NCI-H2171 (cell line): ENCODE measurements at regions not wholly inside any gene's neighbourhood (a gene's known extent, or its start where the extent isn't known, plus 50 kb on each side); places are given as distances from the start of the nearest gene placed in this dataset.

Source experiments
- DNase-seq: peaks from one replicate; lab custom pipeline; 2025; lab: John Stamatoyannopoulos, UW

GRCh38 chr3:65233561-65233960 lies 545.8 kb upstream of the ADAMTS9 start:
- no peak for DNase-seq

DNA sequence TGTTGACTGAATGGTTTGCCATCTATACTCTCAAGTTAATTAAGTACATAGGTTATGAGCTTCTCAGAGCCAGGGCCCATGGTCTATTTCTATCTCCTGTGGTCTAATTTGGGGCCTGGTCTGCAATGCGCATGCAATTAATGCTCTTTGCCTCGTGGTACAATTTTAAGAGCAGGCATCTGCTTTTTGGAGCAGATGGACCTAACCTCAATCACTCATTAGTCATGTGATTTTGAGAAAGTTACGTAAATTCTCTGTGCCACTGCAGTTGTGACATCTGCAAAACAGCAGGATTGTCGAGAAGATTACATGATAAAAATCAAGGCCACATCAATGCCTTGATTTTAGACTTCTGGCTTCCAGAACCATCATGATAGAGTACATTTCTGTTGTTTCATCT lies 543.7 kb upstream of the ADAMTS9 start:
- no peak for DNase-seq

- no peak for DNase-seq
Observed at GRCh38 chr3:65230261-65231139, 542.7 kb upstream of the ADAMTS9 start.

DNA sequence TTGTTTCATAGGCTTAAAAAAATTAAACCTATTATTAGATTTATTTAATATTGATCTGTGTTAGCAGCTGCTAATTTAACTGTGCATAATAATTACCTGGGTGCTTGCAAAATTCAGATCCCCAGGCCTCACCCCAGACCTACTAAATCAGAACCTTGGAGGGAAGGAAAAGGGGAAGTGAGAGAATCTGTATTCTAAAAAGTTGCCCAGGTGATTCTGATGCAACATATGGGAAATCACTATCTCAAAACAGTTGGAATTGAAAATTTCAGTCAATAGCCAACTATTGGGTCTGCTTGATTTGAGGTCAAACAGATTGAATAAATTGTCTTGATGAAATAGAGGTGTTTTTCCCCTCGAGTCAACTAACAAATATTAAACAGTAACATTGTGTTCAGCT lies 538.5 kb upstream of the ADAMTS9 start:
- no peak for DNase-seq

GRCh38 chr3:65210026-65210814 lies 522.4 kb upstream of the ADAMTS9 start:
- DNase-seq = no peak

DNA sequence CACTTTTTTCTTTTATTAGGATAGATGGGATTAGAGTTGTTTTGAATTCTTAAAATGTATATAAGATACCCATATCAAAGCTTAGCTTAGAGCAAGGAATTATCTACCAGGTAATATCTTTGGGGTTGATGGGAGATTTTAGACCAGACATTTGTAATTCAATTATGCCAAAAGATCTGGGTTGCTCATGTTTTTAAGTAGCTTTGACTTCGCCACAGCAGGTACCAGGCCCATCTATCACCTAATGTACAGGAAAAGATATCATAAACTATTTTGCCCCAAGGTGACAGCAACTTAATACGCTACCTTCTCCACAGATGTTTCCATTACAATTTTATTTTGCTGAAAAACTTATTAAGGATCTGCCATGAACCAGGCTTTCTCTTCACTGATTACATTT lies 514.6 kb upstream of the ADAMTS9 start:
- DNase-seq = no peak

GRCh38 chr3:65201926-65202325 lies 514.1 kb upstream of the ADAMTS9 start:
- DNase-seq = no peak

DNA sequence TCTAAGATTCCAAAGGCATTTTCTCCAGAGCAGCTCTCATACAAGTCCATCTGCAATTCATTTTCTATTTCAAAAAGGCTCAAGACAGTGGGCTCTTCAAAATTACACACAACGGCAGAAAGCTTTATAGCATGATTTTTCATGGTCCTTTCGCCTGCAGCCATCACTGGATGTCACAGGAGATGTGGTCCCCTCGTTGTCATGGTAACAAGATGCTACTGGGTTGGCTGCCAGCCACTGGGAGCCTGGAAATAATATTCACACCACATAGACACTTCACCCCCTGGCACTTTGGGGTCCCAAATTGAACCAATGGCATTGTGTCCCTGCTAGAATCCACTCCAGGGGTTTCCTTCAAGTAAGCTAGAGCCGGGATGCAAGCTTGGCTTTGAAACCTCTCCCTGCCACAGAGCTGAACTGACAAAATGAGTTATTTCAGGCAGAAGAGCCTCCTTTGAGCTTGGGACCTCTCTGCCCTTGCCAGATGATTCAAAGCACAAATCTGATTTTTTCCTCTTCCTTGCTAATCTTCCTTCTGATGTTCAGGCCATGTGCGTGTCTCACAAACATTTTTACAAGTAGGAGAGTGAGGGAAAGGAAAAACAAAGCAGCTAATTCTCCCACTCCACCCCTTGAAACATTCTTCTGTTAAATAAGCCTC lies 512.6 kb upstream of the ADAMTS9 start:
- DNase-seq = no peak

DNA sequence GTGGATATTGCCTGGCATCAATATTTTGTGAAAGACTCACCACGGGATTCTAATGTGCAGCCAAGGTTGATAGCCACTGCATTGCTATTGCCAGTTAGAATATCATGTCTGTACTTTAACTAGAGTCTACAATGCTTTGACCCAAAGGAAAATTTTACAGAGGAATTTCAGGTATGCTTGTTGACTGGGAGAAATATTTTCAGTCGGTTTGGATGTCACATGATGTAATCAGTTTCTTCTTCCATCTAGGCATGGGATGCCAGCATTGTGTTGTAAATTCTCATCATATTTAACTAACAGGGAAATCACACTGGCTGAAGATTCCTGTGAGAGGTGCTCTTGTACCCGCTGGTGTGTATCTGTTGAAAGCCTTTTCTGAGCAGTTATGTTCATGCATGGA lies 508.9 kb upstream of the ADAMTS9 start:
- no peak for DNase-seq

DNA sequence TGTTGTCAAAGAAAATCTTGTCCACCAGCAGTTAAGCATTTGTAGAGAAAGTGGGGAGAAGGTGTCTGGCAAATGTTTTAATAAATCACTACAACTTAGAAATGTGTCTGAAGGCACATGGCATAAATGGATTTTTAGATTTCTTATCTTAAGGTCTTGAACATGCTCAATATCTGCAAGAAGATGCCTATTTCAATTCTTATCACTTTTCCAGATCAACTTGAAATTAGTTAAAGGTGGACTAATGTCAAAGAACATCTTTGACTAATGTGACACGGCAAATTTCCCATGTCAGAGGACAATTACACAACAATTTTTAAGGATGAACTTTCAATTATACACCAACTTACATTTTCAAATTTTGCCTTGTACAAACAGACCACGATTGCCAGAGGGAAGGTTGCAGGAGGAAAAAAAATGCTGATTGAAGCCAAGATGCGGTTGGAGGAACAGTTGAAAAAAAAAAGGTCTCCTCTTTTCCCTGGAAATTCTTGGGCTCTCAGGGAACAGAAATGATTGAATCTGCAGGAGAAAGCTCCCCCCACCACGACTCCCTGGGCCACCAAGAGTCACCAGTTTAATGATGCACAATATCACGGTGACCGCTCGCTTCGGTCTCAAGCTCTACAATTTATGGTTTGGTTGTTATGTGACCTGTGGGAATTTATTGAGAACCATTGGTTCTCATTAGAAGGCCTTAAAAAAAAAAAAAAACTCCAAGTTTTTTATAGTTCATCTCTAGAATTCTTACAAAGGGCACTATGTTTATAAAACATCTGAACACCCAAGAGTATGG lies 507.6 kb upstream of the ADAMTS9 start:
- no peak for DNase-seq

- no peak for DNase-seq
Observed at GRCh38 chr3:65194744-65195143, 506.9 kb upstream of the ADAMTS9 start.

GRCh38 chr3:65194047-65194714 lies 506.4 kb upstream of the ADAMTS9 start:
- no peak for DNase-seq

GRCh38 chr3:65193531-65193930 lies 505.7 kb upstream of the ADAMTS9 start:
- DNase-seq = no peak

DNA sequence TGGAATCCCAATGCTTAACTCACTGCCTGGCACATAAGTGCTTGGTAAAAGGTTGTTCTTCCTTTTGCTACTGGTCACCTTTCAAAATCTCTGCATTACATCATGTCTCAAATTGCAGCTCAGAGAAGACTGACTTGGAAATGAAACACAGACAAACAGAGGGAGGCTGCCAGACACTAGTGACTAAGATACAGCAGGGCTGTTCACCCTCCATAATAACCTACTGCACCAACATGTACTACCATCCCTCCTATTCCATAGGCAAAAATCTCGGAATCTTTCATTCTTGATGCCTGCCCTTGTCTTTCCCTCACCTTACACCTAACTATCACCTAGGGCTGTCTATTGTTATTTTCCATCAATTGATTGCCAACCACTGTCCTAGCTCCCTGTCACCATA lies 502.3 kb upstream of the ADAMTS9 start:
- DNase-seq = no peak

DNA sequence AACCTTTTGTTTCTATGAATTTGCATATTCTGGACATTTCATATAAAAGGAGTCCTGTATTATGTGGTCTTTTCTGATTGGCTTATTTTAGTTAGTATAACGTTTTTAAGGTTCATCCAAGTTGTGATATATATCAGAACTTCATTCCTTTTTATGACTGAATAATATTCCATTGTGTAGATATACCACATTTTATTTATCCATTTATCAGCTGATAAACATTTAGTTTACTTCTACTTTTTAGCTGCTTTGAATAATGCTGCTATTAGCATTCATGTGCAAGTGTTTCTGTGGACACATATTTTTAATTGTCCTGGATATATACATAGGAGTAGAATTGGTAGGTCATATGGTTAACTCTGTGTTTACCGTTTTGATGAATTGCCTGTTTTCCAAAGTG lies 498.5 kb upstream of the ADAMTS9 start:
- no peak for DNase-seq

- no peak for DNase-seq
Observed at GRCh38 chr3:65182682-65183081, 494.9 kb upstream of the ADAMTS9 start.

GRCh38 chr3:65182085-65182484 lies 494.3 kb upstream of the ADAMTS9 start:
- no peak for DNase-seq

DNA sequence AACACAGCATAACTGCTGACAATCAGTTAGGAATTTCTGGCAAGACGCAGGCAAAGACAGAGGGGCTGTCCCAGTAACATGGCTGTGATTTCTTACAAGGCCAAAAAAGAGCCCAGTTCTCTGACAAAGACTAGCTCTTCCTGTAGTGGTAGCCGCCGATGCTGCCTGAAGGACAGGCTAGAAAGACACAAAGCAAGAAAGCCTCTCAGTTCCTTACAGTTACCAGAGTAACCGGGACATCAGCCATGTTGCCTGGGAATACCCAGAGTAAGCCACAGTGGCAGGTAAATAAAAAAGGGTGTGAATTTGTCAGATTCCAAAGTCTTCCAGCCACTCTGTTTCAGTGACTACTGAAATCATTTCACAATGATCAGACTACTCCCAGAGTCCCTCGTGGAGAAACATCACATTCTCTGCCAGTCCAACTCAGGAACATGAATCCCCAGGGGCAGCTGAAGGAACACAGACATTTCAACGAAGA lies 493.6 kb upstream of the ADAMTS9 start:
- no peak for DNase-seq

DNA sequence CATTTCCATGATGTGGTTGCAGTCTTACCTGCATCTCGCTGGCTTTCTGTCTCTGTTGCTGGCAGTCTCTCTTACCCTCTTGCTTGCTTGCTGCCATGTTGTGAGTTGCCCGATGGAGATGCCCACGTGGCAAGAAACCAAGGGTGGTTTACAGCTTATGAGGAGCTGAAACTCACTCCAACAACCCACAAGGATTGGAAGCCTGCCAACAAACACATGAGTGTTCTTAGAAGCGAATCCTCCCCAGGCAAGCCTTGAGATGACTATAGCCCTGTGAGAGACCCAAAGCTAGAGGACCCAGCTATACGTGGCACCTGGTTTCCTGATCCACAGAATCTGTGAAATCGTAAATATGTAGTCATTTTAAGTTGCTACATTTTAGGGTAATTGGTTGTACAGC lies 490.9 kb upstream of the ADAMTS9 start:
- no peak for DNase-seq

DNA sequence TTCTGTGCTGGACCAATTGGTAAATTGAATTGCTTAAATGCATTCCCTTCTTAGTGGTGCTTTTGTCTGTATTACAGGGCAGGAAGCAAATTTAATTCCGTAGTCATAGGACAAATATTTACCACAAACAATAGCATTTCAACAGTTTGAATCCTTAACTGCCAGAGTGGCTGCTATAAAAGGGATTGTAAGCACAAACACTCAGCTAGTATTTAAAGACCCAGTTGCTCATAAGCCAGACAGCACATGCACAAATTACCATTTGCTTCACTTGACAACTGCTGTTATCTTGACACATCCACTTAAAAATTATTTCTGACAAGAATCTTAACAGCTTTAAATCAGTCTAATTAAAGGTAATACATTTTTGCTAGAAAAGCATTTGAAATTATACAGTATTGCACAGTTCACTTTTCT lies 490.2 kb upstream of the ADAMTS9 start:
- no peak for DNase-seq

- DNase-seq = no peak
Observed at GRCh38 chr3:65174713-65175112, 486.9 kb upstream of the ADAMTS9 start.
